GM20000 (cell line): ENCODE measurements at regions not wholly inside any gene's neighbourhood (a gene's known extent, or its start where the extent isn't known, plus 50 kb on each side); places are given as distances from the start of the nearest gene placed in this dataset.

Experiments used
- DNase-seq: peaks from one replicate; pipeline ENCODE4 v3.0.0; 2012; ENCODE audit warnings: low spot score
- CTCF ChIP-seq: IDR thresholded peaks from 2 replicates; pipeline ENCODE4 v1.5.1; 2012; ENCODE audit warnings: mild to moderate bottlenecking, control low read depth; ENCODE audit errors: extremely low read depth, missing control alignments

- no peak for TF ChIP-seq CTCF
- DNase-seq, result no peak
Measured at GRCh38 chr15:92294759-92295158, 98.9 kb upstream of the ST8SIA2 start.

GRCh38 chr15:92304223-92304975, 89.3 kb upstream of the ST8SIA2 start:
- DNase-seq, result no peak
- TF ChIP-seq CTCF, result no peak

- no peak for TF ChIP-seq CTCF
- DNase-seq, result no peak
Measured at GRCh38 chr15:92305343-92305742, 88.3 kb upstream of the ST8SIA2 start.

- TF ChIP-seq CTCF, result no peak
- DNase-seq, result no peak
Measured at GRCh38 chr15:92306663-92307062, 87.0 kb upstream of the ST8SIA2 start.

- TF ChIP-seq CTCF, result no peak
- DNase-seq, result no peak
Measured at GRCh38 chr15:92315144-92315543, 78.5 kb upstream of the ST8SIA2 start.

GRCh38 chr15:92315595-92316211, 78.0 kb upstream of the ST8SIA2 start:
- DNase-seq, result no peak
- TF ChIP-seq CTCF, result no peak

- no peak for TF ChIP-seq CTCF
- DNase-seq, result no peak
Measured at GRCh38 chr15:92316586-92317295, 76.9 kb upstream of the ST8SIA2 start.
